A549 (cell line): ENCODE measurements at regions not wholly inside any gene's neighbourhood (a gene's known extent, or its start where the extent isn't known, plus 50 kb on each side); places are given as distances from the start of the nearest gene placed in this dataset.

ENCODE experiments used
- ATAC-seq, 2 experiments: fragments of 200-7000 bp in 1 of 2; fragments of >200 bp in 1 of 2; cut with Nextera tagmentation in 1 of 2; cut with Tn5 transposase in 1 of 2; 3 replicates each; pipeline versions ENCODE4 v1.8.0 to v1.9.1; 2018 to 2020; ENCODE audit warnings: mild to moderate bottlenecking in 1 of 2, moderate library complexity in 1 of 2
- CTCF ChIA-PET: fragments of 300-600 bp; sonication (Branson Sonifier 250); formaldehyde crosslinking; extraction: SDS; loops from one replicate; lab custom pipeline; 2021; ENCODE audit warnings: antibody characterized with exemption, inconsistent platforms; lab: Yijun Ruan, JAX
- POLR2A ChIA-PET: fragments of 350-600 bp; formaldehyde crosslinking; extraction: SDS; loops from one replicate; lab custom pipeline; 2021; ENCODE audit warnings: antibody characterized with exemption, inconsistent platforms; lab: Yijun Ruan, JAX
- DNase-seq, 2 experiments: peaks; one replicate each; pipeline versions ENCODE4 v3.0.0 to v3.0.0-alpha.2; 2011 to 2016; ENCODE audit warnings: low read depth in 1 of 2, low spot score in 1 of 2
- FAIRE-seq: peaks from 2 replicates; lab custom pipeline; 2011; peaks lifted over from hg19 to GRCh38; lab: Jason Lieb, UNC
- H3K27ac ChIP-seq, 2 experiments: fragments of >200 bp; sonication (Bioruptor Twin); formaldehyde crosslinking; 3 replicates each; pipeline ENCODE4 v1.5.1; 2016 to 2017
- H3K4me1 ChIP-seq: fragments of >200 bp; sonication (Bioruptor Twin); formaldehyde crosslinking; 3 replicates; pipeline ENCODE4 v1.6.1; 2016
- H3K4me2 ChIP-seq: fragments of >200 bp; sonication (Bioruptor Twin); formaldehyde crosslinking; 3 replicates; pipeline ENCODE4 v1.6.1; 2016
- H3K4me3 ChIP-seq: fragments of >200 bp; sonication (Bioruptor Twin); formaldehyde crosslinking; 3 replicates; pipeline ENCODE4 v1.5.1; 2016
- H3K9me3 ChIP-seq: fragments of >200 bp; sonication (Bioruptor Twin); formaldehyde crosslinking; 3 replicates; pipeline ENCODE4 v1.6.1; 2016
- BHLHE40 ChIP-seq: IDR thresholded peaks from 2 replicates; pipeline ENCODE4 v1.6.1; 2012; ENCODE audit warnings: low read depth, low read length, inconsistent platforms
- CBX2 ChIP-seq: fragments of 200-600 bp; sonication (generic); IDR thresholded peaks from 2 replicates; pipeline ENCODE4 v1.6.1; 2016; ENCODE audit warnings: low read depth, mild to moderate bottlenecking, borderline replicate concordance
- CBX8 ChIP-seq: fragments of 200-600 bp; sonication (generic); IDR thresholded peaks from 2 replicates; pipeline ENCODE4 v1.6.1; 2016
- CHD4 ChIP-seq: fragments of 200-600 bp; sonication (generic); IDR thresholded peaks from 2 replicates; pipeline ENCODE4 v1.6.1; 2016; ENCODE audit warnings: antibody characterized with exemption, mild to moderate bottlenecking, borderline replicate concordance
- CTCF ChIP-seq: fragments of >200 bp; sonication (Bioruptor Twin); formaldehyde crosslinking; IDR thresholded peaks from 3 replicates; pipeline ENCODE4 v1.5.1; 2016
- EHMT2 ChIP-seq: fragments of 200-600 bp; sonication (generic); IDR thresholded peaks from 2 replicates; pipeline ENCODE4 v1.6.1; 2016; ENCODE audit warnings: antibody characterized with exemption, low read depth, mild to moderate bottlenecking, moderate library complexity
- ESRRA ChIP-seq: fragments of 150-350 bp; IDR thresholded peaks from 2 replicates; pipeline ENCODE4 v1.6.1; 2014; ENCODE audit warnings: mild to moderate bottlenecking, low read length, borderline replicate concordance
- FOSB ChIP-seq: fragments of 250-450 bp; sonication (Bioruptor Pico); IDR thresholded peaks from 2 replicates; pipeline ENCODE4 v1.5.0; 2020; ENCODE audit warnings: mild to moderate bottlenecking, moderate library complexity
- FOSL2 ChIP-seq, 2 experiments: fragments of 450-650 bp in 1 of 2; fragments of >200 bp in 1 of 2; sonication (Bioruptor Twin) in 1 of 2; formaldehyde crosslinking; IDR thresholded peaks; 2 replicates each; pipeline versions ENCODE4 v1.5.0 to v1.6.1; 2016 to 2020; ENCODE audit warnings: mild to moderate bottlenecking in 1 of 2, moderate library complexity in 1 of 2
- GATA3 ChIP-seq: IDR thresholded peaks from 2 replicates; pipeline ENCODE4 v1.6.1; 2012; ENCODE audit warnings: borderline replicate concordance
- HDAC2 ChIP-seq: fragments of 200-600 bp; sonication (generic); IDR thresholded peaks from 2 replicates; pipeline ENCODE4 v1.6.1; 2016
- HEYL ChIP-seq: fragments of 250-450 bp; sonication (Bioruptor Pico); IDR thresholded peaks from 2 replicates; pipeline ENCODE4 v1.8.0; 2021; ENCODE audit warnings: mild to moderate bottlenecking, moderate library complexity
- HMGXB4 ChIP-seq: fragments of 250-450 bp; sonication (Bioruptor Pico); IDR thresholded peaks from 2 replicates; pipeline ENCODE4 v1.5.0; 2021; ENCODE audit warnings: mild to moderate bottlenecking, moderate library complexity, borderline replicate concordance
- HOXB5 ChIP-seq: fragments of 250-450 bp; sonication (Bioruptor Pico); IDR thresholded peaks from 2 replicates; pipeline ENCODE4 v1.5.0; 2020; ENCODE audit warnings: mild to moderate bottlenecking, moderate library complexity
- JUN ChIP-seq, 2 experiments: fragments of >200 bp; sonication (Bioruptor Twin); formaldehyde crosslinking; IDR thresholded peaks; 2 replicates in 1 of 2; 3 replicates in 1 of 2; pipeline ENCODE4 v1.6.1; 2016 to 2017
- KDM1A ChIP-seq: fragments of 200-600 bp; sonication (generic); IDR thresholded peaks from 2 replicates; pipeline ENCODE4 v1.6.1; 2016; ENCODE audit warnings: low read depth, mild to moderate bottlenecking
- MAFK ChIP-seq: fragments of 450-650 bp; IDR thresholded peaks from 2 replicates; pipeline ENCODE4 v1.6.1; 2014; ENCODE audit not compliant: partially characterized antibody
- MAZ ChIP-seq: fragments of 150-350 bp; IDR thresholded peaks from 2 replicates; pipeline ENCODE4 v1.6.1; 2014; ENCODE audit warnings: antibody characterized with exemption, low read depth, low read length, borderline replicate concordance
- NR3C1 ChIP-seq: fragments of >200 bp; sonication (Bioruptor Twin); formaldehyde crosslinking; IDR thresholded peaks from 3 replicates; pipeline ENCODE4 v1.6.1; 2017
- PBX3 ChIP-seq: IDR thresholded peaks from 2 replicates; pipeline ENCODE4 v1.6.1; 2012
- PHF8 ChIP-seq: fragments of 200-600 bp; sonication (generic); IDR thresholded peaks from 2 replicates; pipeline ENCODE4 v1.6.1; 2016; ENCODE audit warnings: low read depth, mild to moderate bottlenecking, antibody characterized with exemption, moderate library complexity, borderline replicate concordance
- POLR2AphosphoS2 ChIP-seq: conservative IDR thresholded peaks from 2 replicates; pipeline ENCODE4 v1.6.1; 2012; ENCODE audit warnings: low read length, improper control_type of control experiment, inconsistent platforms
- RARB ChIP-seq: fragments of 250-450 bp; sonication (Bioruptor Pico); IDR thresholded peaks from 2 replicates; pipeline ENCODE4 v1.8.0; 2021; ENCODE audit warnings: mild to moderate bottlenecking, moderate library complexity
- RFX5 ChIP-seq: fragments of 450-650 bp; IDR thresholded peaks from 2 replicates; pipeline ENCODE4 v1.7.1; 2014; ENCODE audit warnings: antibody characterized with exemption, mild to moderate bottlenecking, moderate library complexity
- RNF2 ChIP-seq: fragments of 200-600 bp; sonication (generic); IDR thresholded peaks from 2 replicates; pipeline ENCODE4 v1.6.1; 2016; ENCODE audit warnings: low read depth, mild to moderate bottlenecking, antibody characterized with exemption, moderate library complexity, borderline replicate concordance
- TFCP2L1 ChIP-seq: fragments of 250-450 bp; sonication (Bioruptor Pico); IDR thresholded peaks from 2 replicates; pipeline ENCODE4 v1.5.0; 2021; ENCODE audit warnings: mild to moderate bottlenecking
- ZFP36 ChIP-seq: fragments of 450-650 bp; IDR thresholded peaks from 2 replicates; pipeline ENCODE4 v1.6.1; 2014; ENCODE audit warnings: borderline replicate concordance; ENCODE audit not compliant: partially characterized antibody
- ZSCAN20 ChIP-seq: fragments of 250-450 bp; sonication (Bioruptor Pico); IDR thresholded peaks from 2 replicates; pipeline ENCODE4 v1.8.0; 2022; ENCODE audit warnings: mild to moderate bottlenecking, moderate library complexity
- WGBS: methylation state at CpG from one replicate; pipeline ENCODE4 v1.1.6; 2017; ENCODE audit errors: missing lambda C conversion rate; 5-methylcytosine and 5-hydroxymethylcytosine counted together

- TF ChIP-seq HMGXB4 (CRISPR knock-in tag) = no peak
- TF ChIP-seq JUN (IDR thresholded peaks at IDR 0.05) = no peak
- no peak for TF ChIP-seq RARB (CRISPR knock-in tag)
- no peak for TF ChIP-seq HEYL (CRISPR knock-in tag)
- TF ChIP-seq, all 56 proteins: peak for 0
Observed at GRCh38 chr5:58275516-58275915, 184.4 kb downstream of the PLK2 start (continued).

GRCh38 chr5:58274191-58274590 lies 185.7 kb downstream of the PLK2 start:
- FAIRE-seq (peak; percentile 51), DNase-seq (no peak), ATAC-seq (no peak)
- H3K27ac ChIP-seq = peak overlapping the region; percentile 34 to 44; a peak in 3 of 6 replicates
- H3K4me3 ChIP-seq = no peak overlapping the region
- ChIA-PET CTCF (no interaction called here), POLR2A (no interaction called here)
- H3K9me3 ChIP-seq = no peaks in the 10 kb centered on the region
- TF ChIP-seq ZFP36 (no peak), CHD4 (no peak), JUN (IDR thresholded peaks at IDR 0.05) (no peak), MAZ (no peak), FOSB (CRISPR knock-in tag) (no peak), PHF8 (no peak), ESRRA (no peak), FOSL2 (IDR thresholded peaks at IDR 0.05) (no peak), FOSL2 (CRISPR knock-in tag; IDR thresholded peaks at IDR 0.05) (no peak), TFCP2L1 (CRISPR knock-in tag) (no peak), HDAC2 (no peak), EHMT2 (no peak), ZSCAN20 (CRISPR knock-in tag) (no peak), CTCF (no peak), RNF2 (no peak), MAFK (no peak), BHLHE40 (no peak), KDM1A (no peak), RFX5 (no peak)
- H3K4me1 ChIP-seq = peaks cover 10% of the 10 kb centered on the region; the same call in 2 of the 3 replicates
- H3K4me2 ChIP-seq = no peak overlapping the region

- POLR2A ChIA-PET = no interaction called here
- no peak overlapping the region for H3K4me2 ChIP-seq
- no peak for FAIRE-seq
- no peak overlapping the region for H3K4me3 ChIP-seq
- CTCF ChIA-PET = interaction anchor here (1.8 kb wide), 1 partner anchor 12 kb away, joined by 6 read pairs; no protein-coding TSS in a partner anchor
- H3K9me3 ChIP-seq = no peaks in the 10 kb centered on the region
- peaks cover 10% of the 10 kb centered on the region; the same call in 2 of the 3 replicates for H3K4me1 ChIP-seq
- H3K27ac ChIP-seq = peak overlapping the region; percentile 34 to 44; a peak in 3 of 6 replicates
- no peak for ATAC-seq
- TF ChIP-seq CBX2 (no peak), PBX3 (no peak), NR3C1 (no peak), FOSB (CRISPR knock-in tag) (no peak), CBX8 (no peak), GATA3 (no peak), RFX5 (no peak), KDM1A (no peak), ESRRA (no peak), POLR2AphosphoS2 (no peak), HOXB5 (no peak)
- WGBS = 93% methylated on average over 2 of the region's 2 CpGs
- no peak for DNase-seq
Observed at GRCh38 chr5:58273711-58274110, 186.2 kb downstream of the PLK2 start.
